ENCODE measurements at regions not wholly inside any gene's neighbourhood (a gene's known extent, or its start where the extent isn't known, plus 50 kb on each side); places are given as distances from the start of the nearest gene placed in this dataset.
A peak's percentile ranks its signal among the peaks of the same experiment; 100 is the strongest.

DNA sequence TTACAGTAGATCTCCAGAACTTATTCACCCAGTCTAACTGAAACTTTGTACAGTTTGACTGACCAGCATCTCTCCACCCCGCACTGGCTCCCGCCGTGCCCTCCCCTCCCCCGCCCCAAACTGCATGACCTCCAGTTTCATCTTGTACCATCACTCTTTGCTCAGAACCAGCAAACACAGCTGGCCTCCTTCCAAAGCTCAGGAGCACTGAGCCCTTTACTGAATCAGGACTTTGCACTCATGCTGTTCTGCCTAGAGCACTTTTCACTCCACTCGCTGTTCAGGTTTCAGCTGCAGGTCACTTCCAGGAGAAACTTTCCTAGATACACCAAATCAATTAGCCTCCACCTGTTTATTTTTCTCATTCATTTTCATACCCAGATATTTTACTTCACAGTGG, 455.3 kb upstream of the PDE3A start:
- Mint-ChIP-seq H3K27ac (peak overlapping the region; percentile 41; the same call in 1 of the 2 replicates), H3K4me1 (peaks cover 40% of the 10 kb centered on the region), H3K4me3 (no peak overlapping the region), H3K27me3 (ENCODE audit: low read depth) (peaks cover 3% of the 10 kb centered on the region), H3K36me3 (no peaks in the 10 kb centered on the region), H3K9me3 (no peaks in the 10 kb centered on the region)
- ATAC-seq (no peak), DNase-seq (ENCODE audit: low spot score) (no peak)
- CTCF ChIA-PET = interaction anchor here (1.1 kb wide), 1 partner anchor 155 kb away, joined by 4 read pairs; no protein-coding TSS in a partner anchor
- TF ChIP-seq FOXJ3 (CRISPR knock-in tag; IDR thresholded peaks at IDR 0.05; ENCODE audit: borderline replicate concordance) (no peak), ZNF121 (CRISPR knock-in tag; IDR thresholded peaks at IDR 0.05) (no peak)
- TF ChIP-seq, protein P1, sequence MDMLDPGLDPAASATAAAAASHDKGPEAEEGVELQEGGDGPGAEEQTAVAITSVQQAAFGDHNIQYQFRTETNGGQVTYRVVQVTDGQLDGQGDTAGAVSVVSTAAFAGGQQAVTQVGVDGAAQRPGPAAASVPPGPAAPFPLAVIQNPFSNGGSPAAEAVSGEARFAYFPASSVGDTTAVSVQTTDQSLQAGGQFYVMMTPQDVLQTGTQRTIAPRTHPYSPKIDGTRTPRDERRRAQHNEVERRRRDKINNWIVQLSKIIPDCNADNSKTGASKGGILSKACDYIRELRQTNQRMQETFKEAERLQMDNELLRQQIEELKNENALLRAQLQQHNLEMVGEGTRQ (CRISPR knock-in tag; IDR thresholded peaks at IDR 0.05) = no peak
- POLR2A ChIA-PET = no interaction called here

DNA sequence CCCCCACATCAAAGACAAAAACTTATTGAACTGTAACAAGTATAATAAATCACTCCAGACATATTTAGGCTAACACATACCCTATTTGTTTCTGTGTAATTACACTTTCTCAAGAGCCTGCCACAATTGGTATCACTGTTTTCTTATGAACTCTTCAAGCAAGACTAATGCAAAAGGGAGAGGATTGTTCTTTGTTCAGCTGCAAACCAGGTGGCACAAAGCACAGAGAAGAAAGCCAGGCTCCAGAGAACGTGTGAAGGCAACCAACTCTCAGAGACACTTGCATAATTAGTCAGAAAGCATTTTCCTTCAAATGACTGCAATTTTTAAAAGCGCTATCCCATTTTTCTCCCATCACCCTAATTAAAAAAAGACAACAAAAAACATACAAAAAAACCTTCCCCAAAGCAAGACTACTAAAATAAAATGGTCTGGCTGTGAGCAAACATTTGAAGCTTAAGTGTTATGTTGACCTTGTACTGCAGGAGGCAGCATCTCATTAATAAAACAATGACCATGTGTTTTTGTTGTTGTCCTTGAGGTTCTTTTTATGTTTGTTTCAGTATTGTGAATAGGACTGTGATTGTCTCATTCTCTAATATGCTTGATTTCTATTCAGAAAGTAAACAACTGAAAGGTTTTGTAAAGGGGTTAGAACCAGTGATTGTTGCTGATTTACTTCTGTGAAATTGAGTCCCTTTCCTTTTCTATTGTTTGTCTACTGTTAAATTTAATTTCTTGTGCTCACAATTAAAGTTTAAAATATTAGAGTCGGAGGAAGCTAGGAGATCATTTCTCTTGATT, 452.7 kb upstream of the PDE3A start:
- Mint-ChIP-seq H3K27me3 (ENCODE audit: low read depth) (peaks cover 3% of the 10 kb centered on the region), H3K4me1 (peaks cover 40% of the 10 kb centered on the region), H3K4me3 (no peak overlapping the region), H3K36me3 (no peaks in the 10 kb centered on the region), H3K9me3 (no peaks in the 10 kb centered on the region), H3K27ac (peak overlapping the region; percentile 6)
- TF ChIP-seq, protein P2, sequence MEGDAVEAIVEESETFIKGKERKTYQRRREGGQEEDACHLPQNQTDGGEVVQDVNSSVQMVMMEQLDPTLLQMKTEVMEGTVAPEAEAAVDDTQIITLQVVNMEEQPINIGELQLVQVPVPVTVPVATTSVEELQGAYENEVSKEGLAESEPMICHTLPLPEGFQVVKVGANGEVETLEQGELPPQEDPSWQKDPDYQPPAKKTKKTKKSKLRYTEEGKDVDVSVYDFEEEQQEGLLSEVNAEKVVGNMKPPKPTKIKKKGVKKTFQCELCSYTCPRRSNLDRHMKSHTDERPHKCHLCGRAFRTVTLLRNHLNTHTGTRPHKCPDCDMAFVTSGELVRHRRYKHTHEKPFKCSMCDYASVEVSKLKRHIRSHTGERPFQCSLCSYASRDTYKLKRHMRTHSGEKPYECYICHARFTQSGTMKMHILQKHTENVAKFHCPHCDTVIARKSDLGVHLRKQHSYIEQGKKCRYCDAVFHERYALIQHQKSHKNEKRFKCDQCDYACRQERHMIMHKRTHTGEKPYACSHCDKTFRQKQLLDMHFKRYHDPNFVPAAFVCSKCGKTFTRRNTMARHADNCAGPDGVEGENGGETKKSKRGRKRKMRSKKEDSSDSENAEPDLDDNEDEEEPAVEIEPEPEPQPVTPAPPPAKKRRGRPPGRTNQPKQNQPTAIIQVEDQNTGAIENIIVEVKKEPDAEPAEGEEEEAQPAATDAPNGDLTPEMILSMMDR (IDR thresholded peaks at IDR 0.05) = 0 out of 2 replicates have a peak, but pooled peaks have one; percentile 29
- no peak for TF ChIP-seq GTF2I (CRISPR knock-in tag; conservative IDR thresholded peaks at IDR 0.05)
- no peak for DNase-seq (ENCODE audit: low spot score)
- peak; percentile 72 for ATAC-seq
- ChIA-PET CTCF (interaction anchor here (0.8 to 2.1 kb wide), 18 partner anchors 11 to 453 kb away, joined by 3 to 8 read pairs (median 4); partner anchors contain the start of gene PDE3A), POLR2A (no interaction called here)

DNA sequence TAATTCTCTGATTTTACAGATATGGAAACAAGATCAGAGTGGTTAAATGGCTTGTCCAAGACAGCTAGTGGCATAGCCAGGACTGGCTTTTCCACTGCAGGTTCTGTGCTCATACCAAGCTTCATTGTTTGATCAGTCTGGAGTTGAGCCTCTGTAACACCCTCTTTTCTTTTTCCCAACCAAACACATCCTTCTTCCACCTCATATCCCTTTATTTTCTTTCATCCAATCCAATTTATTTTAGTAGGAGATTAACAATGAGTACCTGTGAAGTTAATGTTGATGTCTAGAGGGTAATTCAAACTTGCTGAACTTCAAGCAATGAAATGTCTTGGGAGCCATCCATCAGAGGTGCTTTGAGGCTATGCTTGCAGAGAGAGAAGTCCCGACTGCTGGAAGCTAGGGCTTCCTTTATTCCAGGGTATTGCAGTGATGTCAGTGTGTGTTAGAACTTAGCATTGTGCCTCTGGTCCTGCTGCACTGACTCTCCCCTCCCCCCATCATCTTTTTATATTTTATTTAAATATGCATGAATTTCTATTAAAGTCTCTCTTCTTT, 452.1 kb upstream of the PDE3A start:
- peak; percentile 63 for ATAC-seq
- DNase-seq (ENCODE audit: low spot score) = no peak
- Mint-ChIP-seq H3K36me3 (no peaks in the 10 kb centered on the region), H3K4me1 (peaks cover 40% of the 10 kb centered on the region), H3K9me3 (no peaks in the 10 kb centered on the region), H3K4me3 (no peak overlapping the region), H3K27ac (no peak overlapping the region), H3K27me3 (ENCODE audit: low read depth) (peaks cover 2% of the 10 kb centered on the region)
- ChIA-PET POLR2A (no interaction called here), CTCF (interaction anchor here (0.8 to 2.1 kb wide), 16 partner anchors 11 to 709 kb away, joined by 3 to 8 read pairs (median 4); partner anchors contain the start of gene PDE3A)
- TF ChIP-seq FOXK1 (CRISPR knock-in tag; IDR thresholded peaks at IDR 0.05) (no peak), FOXJ3 (CRISPR knock-in tag; IDR thresholded peaks at IDR 0.05; ENCODE audit: borderline replicate concordance) (no peak), SMAD4 (CRISPR knock-in tag; IDR thresholded peaks at IDR 0.05) (no peak), SP1 (CRISPR knock-in tag; conservative IDR thresholded peaks at IDR 0.05) (no peak), KAT7 (CRISPR knock-in tag; IDR thresholded peaks at IDR 0.05; ENCODE audit: borderline replicate concordance) (no peak), CREB1 (CRISPR knock-in tag; IDR thresholded peaks at IDR 0.05) (no peak)
- TF ChIP-seq, protein P3, sequence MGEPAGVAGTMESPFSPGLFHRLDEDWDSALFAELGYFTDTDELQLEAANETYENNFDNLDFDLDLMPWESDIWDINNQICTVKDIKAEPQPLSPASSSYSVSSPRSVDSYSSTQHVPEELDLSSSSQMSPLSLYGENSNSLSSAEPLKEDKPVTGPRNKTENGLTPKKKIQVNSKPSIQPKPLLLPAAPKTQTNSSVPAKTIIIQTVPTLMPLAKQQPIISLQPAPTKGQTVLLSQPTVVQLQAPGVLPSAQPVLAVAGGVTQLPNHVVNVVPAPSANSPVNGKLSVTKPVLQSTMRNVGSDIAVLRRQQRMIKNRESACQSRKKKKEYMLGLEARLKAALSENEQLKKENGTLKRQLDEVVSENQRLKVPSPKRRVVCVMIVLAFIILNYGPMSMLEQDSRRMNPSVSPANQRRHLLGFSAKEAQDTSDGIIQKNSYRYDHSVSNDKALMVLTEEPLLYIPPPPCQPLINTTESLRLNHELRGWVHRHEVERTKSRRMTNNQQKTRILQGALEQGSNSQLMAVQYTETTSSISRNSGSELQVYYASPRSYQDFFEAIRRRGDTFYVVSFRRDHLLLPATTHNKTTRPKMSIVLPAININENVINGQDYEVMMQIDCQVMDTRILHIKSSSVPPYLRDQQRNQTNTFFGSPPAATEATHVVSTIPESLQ (CRISPR knock-in tag; IDR thresholded peaks at IDR 0.05) = no peak
- TF ChIP-seq, protein P4, sequence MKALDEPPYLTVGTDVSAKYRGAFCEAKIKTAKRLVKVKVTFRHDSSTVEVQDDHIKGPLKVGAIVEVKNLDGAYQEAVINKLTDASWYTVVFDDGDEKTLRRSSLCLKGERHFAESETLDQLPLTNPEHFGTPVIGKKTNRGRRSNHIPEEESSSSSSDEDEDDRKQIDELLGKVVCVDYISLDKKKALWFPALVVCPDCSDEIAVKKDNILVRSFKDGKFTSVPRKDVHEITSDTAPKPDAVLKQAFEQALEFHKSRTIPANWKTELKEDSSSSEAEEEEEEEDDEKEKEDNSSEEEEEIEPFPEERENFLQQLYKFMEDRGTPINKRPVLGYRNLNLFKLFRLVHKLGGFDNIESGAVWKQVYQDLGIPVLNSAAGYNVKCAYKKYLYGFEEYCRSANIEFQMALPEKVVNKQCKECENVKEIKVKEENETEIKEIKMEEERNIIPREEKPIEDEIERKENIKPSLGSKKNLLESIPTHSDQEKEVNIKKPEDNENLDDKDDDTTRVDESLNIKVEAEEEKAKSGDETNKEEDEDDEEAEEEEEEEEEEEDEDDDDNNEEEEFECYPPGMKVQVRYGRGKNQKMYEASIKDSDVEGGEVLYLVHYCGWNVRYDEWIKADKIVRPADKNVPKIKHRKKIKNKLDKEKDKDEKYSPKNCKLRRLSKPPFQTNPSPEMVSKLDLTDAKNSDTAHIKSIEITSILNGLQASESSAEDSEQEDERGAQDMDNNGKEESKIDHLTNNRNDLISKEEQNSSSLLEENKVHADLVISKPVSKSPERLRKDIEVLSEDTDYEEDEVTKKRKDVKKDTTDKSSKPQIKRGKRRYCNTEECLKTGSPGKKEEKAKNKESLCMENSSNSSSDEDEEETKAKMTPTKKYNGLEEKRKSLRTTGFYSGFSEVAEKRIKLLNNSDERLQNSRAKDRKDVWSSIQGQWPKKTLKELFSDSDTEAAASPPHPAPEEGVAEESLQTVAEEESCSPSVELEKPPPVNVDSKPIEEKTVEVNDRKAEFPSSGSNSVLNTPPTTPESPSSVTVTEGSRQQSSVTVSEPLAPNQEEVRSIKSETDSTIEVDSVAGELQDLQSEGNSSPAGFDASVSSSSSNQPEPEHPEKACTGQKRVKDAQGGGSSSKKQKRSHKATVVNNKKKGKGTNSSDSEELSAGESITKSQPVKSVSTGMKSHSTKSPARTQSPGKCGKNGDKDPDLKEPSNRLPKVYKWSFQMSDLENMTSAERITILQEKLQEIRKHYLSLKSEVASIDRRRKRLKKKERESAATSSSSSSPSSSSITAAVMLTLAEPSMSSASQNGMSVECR (CRISPR knock-in tag; IDR thresholded peaks at IDR 0.05; ENCODE audit: borderline replicate concordance) = no peak
- TF ChIP-seq, protein P5, sequence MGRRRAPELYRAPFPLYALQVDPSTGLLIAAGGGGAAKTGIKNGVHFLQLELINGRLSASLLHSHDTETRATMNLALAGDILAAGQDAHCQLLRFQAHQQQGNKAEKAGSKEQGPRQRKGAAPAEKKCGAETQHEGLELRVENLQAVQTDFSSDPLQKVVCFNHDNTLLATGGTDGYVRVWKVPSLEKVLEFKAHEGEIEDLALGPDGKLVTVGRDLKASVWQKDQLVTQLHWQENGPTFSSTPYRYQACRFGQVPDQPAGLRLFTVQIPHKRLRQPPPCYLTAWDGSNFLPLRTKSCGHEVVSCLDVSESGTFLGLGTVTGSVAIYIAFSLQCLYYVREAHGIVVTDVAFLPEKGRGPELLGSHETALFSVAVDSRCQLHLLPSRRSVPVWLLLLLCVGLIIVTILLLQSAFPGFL (CRISPR knock-in tag; IDR thresholded peaks at IDR 0.05; ENCODE audit: borderline replicate concordance) = no peak
- TF ChIP-seq, protein P6, sequence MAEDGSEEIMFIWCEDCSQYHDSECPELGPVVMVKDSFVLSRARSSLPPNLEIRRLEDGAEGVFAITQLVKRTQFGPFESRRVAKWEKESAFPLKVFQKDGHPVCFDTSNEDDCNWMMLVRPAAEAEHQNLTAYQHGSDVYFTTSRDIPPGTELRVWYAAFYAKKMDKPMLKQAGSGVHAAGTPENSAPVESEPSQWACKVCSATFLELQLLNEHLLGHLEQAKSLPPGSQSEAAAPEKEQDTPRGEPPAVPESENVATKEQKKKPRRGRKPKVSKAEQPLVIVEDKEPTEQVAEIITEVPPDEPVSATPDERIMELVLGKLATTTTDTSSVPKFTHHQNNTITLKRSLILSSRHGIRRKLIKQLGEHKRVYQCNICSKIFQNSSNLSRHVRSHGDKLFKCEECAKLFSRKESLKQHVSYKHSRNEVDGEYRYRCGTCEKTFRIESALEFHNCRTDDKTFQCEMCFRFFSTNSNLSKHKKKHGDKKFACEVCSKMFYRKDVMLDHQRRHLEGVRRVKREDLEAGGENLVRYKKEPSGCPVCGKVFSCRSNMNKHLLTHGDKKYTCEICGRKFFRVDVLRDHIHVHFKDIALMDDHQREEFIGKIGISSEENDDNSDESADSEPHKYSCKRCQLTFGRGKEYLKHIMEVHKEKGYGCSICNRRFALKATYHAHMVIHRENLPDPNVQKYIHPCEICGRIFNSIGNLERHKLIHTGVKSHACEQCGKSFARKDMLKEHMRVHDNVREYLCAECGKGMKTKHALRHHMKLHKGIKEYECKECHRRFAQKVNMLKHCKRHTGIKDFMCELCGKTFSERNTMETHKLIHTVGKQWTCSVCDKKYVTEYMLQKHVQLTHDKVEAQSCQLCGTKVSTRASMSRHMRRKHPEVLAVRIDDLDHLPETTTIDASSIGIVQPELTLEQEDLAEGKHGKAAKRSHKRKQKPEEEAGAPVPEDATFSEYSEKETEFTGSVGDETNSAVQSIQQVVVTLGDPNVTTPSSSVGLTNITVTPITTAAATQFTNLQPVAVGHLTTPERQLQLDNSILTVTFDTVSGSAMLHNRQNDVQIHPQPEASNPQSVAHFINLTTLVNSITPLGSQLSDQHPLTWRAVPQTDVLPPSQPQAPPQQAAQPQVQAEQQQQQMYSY (CRISPR knock-in tag; IDR thresholded peaks at IDR 0.05) = no peak
